ACC112 (cell line): ENCODE measurements at regions not wholly inside any gene's neighbourhood (a gene's known extent, or its start where the extent isn't known, plus 50 kb on each side); places are given as distances from the start of the nearest gene placed in this dataset.

ENCODE experiments used
- H2AFZ ChIP-seq: fragments of 200-600 bp; sonication (generic); one replicate; pipeline ENCODE4 v1.6.0; 2017; ENCODE audit warnings: antibody characterized with exemption, low read length; ENCODE audit not compliant: unreplicated experiment
- H3K27ac ChIP-seq: fragments of 200-600 bp; sonication (generic); 2 replicates; pipeline ENCODE4 v1.5.1; 2014; ENCODE audit warnings: low read depth, mild to moderate bottlenecking, antibody characterized with exemption, low read length, moderate library complexity
- H3K27me3 ChIP-seq: fragments of 200-600 bp; sonication (generic); 2 replicates; pipeline ENCODE4 v1.6.1; 2014; ENCODE audit warnings: mild to moderate bottlenecking, antibody characterized with exemption, low read length, moderate library complexity, mixed read lengths; ENCODE audit not compliant: insufficient read depth
- H3K36me3 ChIP-seq: fragments of 200-600 bp; sonication (generic); 2 replicates; pipeline ENCODE4 v1.6.1; 2016; ENCODE audit warnings: mild to moderate bottlenecking, antibody characterized with exemption, low read length, moderate library complexity, mixed read lengths; ENCODE audit not compliant: insufficient read depth
- H3K4me1 ChIP-seq: fragments of 200-600 bp; sonication (generic); one replicate; pipeline ENCODE4 v1.6.1; 2016; ENCODE audit warnings: low read length, mixed read lengths; ENCODE audit not compliant: insufficient read depth, unreplicated experiment, control insufficient read depth
- H3K4me3 ChIP-seq: fragments of 200-600 bp; sonication (generic); 2 replicates; pipeline ENCODE4 v1.5.1; 2014; ENCODE audit warnings: mild to moderate bottlenecking, low read depth, low read length
- H3K79me2 ChIP-seq: fragments of 200-600 bp; sonication (generic); one replicate; pipeline ENCODE4 v1.6.0; 2016; ENCODE audit warnings: low read length; ENCODE audit not compliant: control insufficient read depth, unreplicated experiment, insufficient read depth

DNA sequence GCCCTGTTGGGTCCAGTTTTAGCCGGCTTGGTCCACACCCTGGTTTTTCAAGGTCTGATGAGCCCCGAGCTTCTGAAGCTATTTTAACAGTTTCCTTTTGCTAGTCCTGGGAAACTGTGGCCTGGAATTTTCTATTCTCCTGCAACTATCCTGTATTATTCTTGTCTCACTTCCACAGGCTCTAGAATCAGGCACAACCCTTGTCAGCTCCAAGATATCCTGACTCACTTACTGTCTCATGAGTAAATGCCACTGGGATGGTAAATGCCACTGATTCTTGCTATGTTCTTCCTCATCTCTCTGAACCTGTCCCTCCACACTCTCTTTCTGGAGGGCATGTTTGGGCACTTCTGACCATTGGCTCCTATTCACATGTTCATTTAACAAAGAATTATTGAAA lies 611.5 kb upstream of the IGFBP3 start:
- no peak overlapping the region for H3K4me3 ChIP-seq
- no peaks in the 10 kb centered on the region for H3K4me1 ChIP-seq
- no peaks in the 10 kb centered on the region for H3K27me3 ChIP-seq
- no peak overlapping the region for H3K27ac ChIP-seq
- no peaks in the 10 kb centered on the region for H3K79me2 ChIP-seq
- no peak overlapping the region for H2AFZ ChIP-seq
- H3K36me3 ChIP-seq, result no peaks in the 10 kb centered on the region

DNA sequence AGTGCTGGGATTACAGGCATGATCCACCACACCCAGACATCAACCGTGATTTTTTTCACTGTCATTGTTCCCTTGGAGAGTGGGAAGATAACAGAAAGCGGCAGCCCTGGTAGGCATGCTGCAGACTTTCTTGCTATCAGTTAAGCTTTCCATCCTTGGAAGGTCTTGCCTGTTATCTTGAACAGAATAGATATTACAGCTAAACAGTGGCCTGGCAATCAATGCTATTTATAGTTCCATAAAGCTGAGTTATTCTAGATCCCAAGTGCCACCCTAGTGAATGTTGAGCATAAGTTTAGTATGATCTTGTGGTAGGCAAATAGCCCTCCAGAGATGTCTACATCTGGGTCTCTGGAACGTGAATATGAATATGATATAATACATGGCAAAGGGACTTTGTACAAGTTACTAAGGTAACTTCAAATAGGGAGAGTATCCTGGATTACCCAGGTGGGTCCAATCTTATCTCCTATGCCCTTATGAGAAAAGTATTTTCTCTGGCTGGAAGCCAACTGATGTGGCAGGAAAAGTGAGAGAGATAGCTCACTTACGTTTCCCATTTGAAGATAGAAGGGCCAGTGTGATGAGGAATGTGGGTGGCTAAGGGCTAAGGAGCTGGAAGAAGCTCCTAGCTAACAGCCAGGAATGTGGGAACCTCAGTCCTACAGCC lies 609.1 kb upstream of the IGFBP3 start:
- Histone ChIP-seq H3K79me2 (no peaks in the 10 kb centered on the region), H3K36me3 (no peaks in the 10 kb centered on the region), H3K27me3 (no peaks in the 10 kb centered on the region), H3K27ac (no peak overlapping the region), H3K4me3 (no peak overlapping the region), H3K4me1 (no peaks in the 10 kb centered on the region), H2AFZ (no peak overlapping the region)

DNA sequence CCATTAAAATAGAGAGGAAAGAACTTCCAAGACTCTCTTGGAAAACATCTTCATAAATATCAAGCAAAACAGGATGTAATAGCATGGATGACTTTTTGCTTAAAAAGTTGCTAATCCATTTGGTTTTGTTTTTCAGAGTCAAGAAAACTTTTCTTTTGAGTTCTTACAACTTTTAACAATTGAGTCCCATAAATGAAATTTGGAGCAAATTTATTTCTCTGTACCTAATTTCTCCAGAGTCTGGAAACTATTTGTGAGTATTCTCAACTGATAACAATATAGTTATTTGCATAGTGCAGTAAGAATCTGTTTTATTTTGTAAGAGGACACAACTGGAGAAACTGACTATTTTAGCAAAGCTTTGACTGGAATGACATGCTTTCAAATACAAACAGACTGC lies 606.3 kb upstream of the IGFBP3 start:
- Histone ChIP-seq H3K27me3 (no peaks in the 10 kb centered on the region), H2AFZ (no peak overlapping the region), H3K4me1 (no peaks in the 10 kb centered on the region), H3K79me2 (no peaks in the 10 kb centered on the region), H3K4me3 (no peak overlapping the region), H3K36me3 (no peaks in the 10 kb centered on the region), H3K27ac (no peak overlapping the region)

DNA sequence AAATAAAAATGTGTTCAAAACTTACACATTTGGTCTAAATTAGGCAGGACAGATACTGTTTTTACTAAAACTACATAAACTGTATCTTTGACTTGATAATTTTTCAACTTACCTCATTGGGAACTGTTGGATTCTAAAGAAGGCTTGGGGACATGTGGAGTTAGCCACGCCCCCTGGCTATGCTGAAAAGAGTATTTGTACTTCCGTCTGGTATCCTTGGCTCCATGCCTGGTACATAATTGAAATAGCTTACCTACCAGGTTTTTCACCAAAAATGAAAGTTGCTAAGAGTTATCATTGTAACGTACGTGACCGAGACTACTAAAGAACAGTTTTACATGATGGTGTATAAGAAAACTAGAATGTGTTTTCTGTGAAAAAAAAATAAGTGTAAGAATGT lies 604.8 kb upstream of the IGFBP3 start:
- no peak overlapping the region for H3K27ac ChIP-seq
- no peaks in the 10 kb centered on the region for H3K4me1 ChIP-seq
- H3K27me3 ChIP-seq, result no peaks in the 10 kb centered on the region
- no peaks in the 10 kb centered on the region for H3K79me2 ChIP-seq
- no peaks in the 10 kb centered on the region for H3K36me3 ChIP-seq
- no peak overlapping the region for H2AFZ ChIP-seq
- no peak overlapping the region for H3K4me3 ChIP-seq

DNA sequence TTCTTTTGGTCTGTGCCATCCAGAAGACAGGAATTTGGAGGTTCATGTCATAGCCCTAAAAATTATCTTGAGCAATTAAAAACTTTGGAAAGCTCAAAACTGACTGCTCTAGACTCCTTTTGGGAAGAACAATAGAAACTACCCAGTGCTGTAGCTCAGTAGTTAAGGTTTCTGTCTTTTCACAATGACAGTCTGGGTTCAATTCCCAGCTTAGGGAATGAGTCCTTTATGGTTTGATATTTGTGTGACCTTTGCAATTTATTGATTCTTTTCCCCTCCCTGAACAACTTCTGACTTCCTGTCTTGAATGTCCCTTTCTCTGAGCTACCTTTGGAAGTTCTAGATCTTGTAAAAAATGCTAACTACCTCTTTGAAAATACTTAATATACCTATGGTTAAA lies 603.3 kb upstream of the IGFBP3 start:
- no peak overlapping the region for H3K4me3 ChIP-seq
- no peaks in the 10 kb centered on the region for H3K27me3 ChIP-seq
- no peaks in the 10 kb centered on the region for H3K79me2 ChIP-seq
- H3K4me1 ChIP-seq, result no peaks in the 10 kb centered on the region
- H2AFZ ChIP-seq, result no peak overlapping the region
- H3K36me3 ChIP-seq, result no peaks in the 10 kb centered on the region
- no peak overlapping the region for H3K27ac ChIP-seq

DNA sequence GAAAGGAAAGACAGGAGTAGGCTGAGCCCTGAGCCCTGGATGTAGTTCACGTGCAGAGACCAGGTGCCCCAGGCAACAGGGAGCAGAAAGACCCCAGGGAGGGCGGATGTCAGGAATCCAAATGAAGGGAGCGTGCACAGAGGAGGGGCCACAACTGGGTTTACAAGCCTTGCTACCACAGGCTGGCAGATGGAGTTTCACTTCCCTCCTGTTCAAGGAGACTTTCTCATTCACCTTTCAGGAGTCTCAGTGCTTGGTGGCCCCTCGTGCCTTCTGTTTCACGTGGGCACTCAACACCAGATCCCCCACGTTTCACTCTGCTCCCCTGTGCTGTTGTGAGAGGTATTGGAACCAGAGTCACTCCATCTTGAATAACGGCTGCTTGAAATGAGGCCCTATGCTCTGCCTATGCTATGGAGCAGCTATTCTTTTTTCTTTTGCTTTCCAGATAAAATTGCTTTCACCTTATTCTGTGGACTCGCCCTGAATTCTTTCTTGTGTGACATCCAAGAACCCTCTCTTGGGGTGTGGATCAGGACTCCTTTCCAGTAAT lies 601.4 kb upstream of the IGFBP3 start:
- Histone ChIP-seq H3K27ac (no peak overlapping the region), H2AFZ (no peak overlapping the region), H3K27me3 (no peaks in the 10 kb centered on the region), H3K4me3 (no peak overlapping the region), H3K36me3 (no peaks in the 10 kb centered on the region), H3K79me2 (no peaks in the 10 kb centered on the region), H3K4me1 (no peaks in the 10 kb centered on the region)

DNA sequence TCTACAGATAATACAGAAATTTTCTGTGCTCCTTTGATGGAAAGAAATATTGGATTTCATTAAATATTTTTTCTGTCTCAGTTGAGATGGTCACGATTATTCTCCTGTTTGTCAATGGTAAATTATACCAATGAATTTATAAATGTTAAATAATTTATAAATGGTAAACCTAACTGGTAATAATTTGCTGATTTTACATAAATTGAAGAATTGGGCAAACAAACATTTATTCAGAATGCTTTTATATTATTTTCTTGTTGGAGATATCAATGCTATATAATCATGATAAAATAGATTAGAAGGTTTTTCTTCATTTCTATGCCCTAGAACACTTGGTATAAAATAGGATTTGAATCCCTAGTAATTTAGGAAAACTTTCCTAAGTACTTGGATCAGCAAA lies 597.6 kb upstream of the IGFBP3 start:
- no peaks in the 10 kb centered on the region for H3K36me3 ChIP-seq
- H3K27ac ChIP-seq, result no peak overlapping the region
- H3K27me3 ChIP-seq, result no peaks in the 10 kb centered on the region
- H3K79me2 ChIP-seq, result no peaks in the 10 kb centered on the region
- no peak overlapping the region for H2AFZ ChIP-seq
- no peak overlapping the region for H3K4me3 ChIP-seq
- no peaks in the 10 kb centered on the region for H3K4me1 ChIP-seq

DNA sequence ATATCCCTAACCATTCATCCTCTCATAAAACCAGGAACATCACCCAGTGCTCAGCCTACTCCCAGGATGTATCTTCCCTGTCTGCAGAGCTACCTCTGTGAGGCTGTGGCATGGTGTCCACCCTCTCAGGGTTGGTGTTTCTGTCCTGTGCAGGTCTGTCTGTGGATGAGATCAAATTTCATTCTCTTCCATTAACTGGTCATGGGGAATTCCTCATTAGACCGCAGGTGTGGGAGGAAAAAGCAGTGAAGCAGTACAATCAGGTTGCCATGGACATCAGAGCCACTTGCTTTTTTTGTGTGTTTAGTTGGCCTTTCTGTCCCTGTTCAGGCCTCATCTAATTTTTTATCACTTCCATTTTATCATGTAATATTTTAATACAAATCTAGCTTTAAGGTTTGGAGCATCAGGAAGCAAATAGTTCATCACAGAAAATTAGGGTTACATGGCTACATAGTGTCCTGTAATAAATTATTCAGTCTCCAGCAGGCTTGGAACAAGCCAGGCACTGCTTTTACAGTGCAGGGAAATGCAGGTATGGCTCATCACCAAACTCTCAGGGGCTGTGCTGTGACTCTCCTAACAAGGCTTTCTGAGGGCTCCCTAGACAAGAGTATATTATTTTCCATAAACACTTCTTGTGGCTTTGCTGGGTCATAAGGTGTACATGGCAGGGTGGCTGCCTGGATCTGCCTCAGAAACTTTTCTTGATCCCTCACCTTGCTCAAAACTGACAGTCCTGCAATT lies 594.9 kb upstream of the IGFBP3 start:
- Histone ChIP-seq H3K4me3 (no peak overlapping the region), H3K27me3 (no peaks in the 10 kb centered on the region), H2AFZ (no peak overlapping the region), H3K79me2 (no peaks in the 10 kb centered on the region), H3K36me3 (no peaks in the 10 kb centered on the region), H3K4me1 (no peaks in the 10 kb centered on the region), H3K27ac (no peak overlapping the region)

DNA sequence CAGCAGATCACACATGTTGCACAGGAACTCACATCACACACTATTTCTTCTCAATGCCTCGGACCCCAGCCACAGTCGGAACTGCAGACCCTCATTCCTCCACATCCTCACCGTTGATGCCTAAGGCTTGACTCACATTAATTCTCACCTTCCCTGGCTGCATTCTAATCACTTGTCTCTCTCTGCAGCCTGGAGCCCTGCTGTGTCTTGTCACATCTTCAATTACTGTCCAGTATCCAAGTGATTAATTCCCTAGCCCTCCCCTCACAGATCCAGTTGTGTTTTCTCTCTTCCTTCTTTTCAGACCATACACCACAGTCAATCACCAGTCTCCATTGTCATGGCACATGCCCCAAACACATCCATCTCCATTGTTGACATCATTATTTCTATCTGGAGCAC lies 592.4 kb upstream of the IGFBP3 start:
- H2AFZ ChIP-seq, result no peak overlapping the region
- H3K4me3 ChIP-seq, result no peak overlapping the region
- H3K36me3 ChIP-seq, result no peaks in the 10 kb centered on the region
- H3K27ac ChIP-seq, result no peak overlapping the region
- H3K4me1 ChIP-seq, result no peaks in the 10 kb centered on the region
- H3K27me3 ChIP-seq, result no peaks in the 10 kb centered on the region
- no peaks in the 10 kb centered on the region for H3K79me2 ChIP-seq

DNA sequence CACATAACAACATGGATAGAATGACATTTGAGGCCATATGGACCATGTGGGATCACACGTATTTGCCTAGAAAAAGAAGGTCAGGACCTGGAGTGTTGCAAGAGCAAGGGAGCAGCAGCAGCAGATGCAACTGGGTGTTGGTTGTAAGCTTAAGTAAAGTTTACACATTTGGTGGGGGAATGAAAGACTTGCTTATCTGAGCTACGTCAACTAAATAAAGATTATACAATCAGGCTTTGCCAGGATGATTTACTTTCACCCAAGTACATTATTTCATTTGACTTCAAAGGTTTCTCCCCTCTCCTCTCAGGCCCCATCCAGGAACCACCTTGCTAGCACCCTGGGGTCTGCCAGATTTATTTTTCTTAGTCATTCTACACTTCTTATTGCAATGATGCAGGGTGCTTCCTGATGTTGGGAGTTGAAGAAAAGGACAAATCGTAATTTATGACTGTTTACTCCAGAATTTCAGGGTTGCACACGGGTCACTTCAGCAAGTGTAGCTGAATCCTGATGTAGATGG lies 591.9 kb upstream of the IGFBP3 start:
- Histone ChIP-seq H3K36me3 (no peaks in the 10 kb centered on the region), H3K79me2 (no peaks in the 10 kb centered on the region), H3K4me1 (no peaks in the 10 kb centered on the region), H3K27me3 (no peaks in the 10 kb centered on the region), H2AFZ (no peak overlapping the region), H3K27ac (no peak overlapping the region), H3K4me3 (no peak overlapping the region)
